ENCODE measurements at regions not wholly inside any gene's neighbourhood (a gene's known extent, or its start where the extent isn't known, plus 50 kb on each side); places are given as distances from the start of the nearest gene placed in this dataset.

GRCh38 chr3:182349951-182350517 is 443.3 kb upstream of the ATP11B start:
- BruUV-seq (replicated peaks) = no TSS peak
- CTCF ChIA-PET = no interaction called here
- TF ChIP-seq, protein P1, sequence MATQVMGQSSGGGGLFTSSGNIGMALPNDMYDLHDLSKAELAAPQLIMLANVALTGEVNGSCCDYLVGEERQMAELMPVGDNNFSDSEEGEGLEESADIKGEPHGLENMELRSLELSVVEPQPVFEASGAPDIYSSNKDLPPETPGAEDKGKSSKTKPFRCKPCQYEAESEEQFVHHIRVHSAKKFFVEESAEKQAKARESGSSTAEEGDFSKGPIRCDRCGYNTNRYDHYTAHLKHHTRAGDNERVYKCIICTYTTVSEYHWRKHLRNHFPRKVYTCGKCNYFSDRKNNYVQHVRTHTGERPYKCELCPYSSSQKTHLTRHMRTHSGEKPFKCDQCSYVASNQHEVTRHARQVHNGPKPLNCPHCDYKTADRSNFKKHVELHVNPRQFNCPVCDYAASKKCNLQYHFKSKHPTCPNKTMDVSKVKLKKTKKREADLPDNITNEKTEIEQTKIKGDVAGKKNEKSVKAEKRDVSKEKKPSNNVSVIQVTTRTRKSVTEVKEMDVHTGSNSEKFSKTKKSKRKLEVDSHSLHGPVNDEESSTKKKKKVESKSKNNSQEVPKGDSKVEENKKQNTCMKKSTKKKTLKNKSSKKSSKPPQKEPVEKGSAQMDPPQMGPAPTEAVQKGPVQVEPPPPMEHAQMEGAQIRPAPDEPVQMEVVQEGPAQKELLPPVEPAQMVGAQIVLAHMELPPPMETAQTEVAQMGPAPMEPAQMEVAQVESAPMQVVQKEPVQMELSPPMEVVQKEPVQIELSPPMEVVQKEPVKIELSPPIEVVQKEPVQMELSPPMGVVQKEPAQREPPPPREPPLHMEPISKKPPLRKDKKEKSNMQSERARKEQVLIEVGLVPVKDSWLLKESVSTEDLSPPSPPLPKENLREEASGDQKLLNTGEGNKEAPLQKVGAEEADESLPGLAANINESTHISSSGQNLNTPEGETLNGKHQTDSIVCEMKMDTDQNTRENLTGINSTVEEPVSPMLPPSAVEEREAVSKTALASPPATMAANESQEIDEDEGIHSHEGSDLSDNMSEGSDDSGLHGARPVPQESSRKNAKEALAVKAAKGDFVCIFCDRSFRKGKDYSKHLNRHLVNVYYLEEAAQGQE (IDR thresholded peaks at IDR 0.05; ENCODE audit: insufficient read depth in 1 of 2, low read depth in 2 of 2, low read length in 1 of 2) = no peak
- TF ChIP-seq POLR2AphosphoS5 (IDR thresholded peaks at IDR 0.05; ENCODE audit: low read depth, low read length) (no peak), TCF7L2 (IDR thresholded peaks at IDR 0.05; ENCODE audit: low read depth, low read length) (no peak), SIN3A (IDR thresholded peaks at IDR 0.05; ENCODE audit: borderline replicate concordance, insufficient read depth, low read depth, low read length) (no peak)
- TF ChIP-seq, protein P2, sequence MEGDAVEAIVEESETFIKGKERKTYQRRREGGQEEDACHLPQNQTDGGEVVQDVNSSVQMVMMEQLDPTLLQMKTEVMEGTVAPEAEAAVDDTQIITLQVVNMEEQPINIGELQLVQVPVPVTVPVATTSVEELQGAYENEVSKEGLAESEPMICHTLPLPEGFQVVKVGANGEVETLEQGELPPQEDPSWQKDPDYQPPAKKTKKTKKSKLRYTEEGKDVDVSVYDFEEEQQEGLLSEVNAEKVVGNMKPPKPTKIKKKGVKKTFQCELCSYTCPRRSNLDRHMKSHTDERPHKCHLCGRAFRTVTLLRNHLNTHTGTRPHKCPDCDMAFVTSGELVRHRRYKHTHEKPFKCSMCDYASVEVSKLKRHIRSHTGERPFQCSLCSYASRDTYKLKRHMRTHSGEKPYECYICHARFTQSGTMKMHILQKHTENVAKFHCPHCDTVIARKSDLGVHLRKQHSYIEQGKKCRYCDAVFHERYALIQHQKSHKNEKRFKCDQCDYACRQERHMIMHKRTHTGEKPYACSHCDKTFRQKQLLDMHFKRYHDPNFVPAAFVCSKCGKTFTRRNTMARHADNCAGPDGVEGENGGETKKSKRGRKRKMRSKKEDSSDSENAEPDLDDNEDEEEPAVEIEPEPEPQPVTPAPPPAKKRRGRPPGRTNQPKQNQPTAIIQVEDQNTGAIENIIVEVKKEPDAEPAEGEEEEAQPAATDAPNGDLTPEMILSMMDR (IDR thresholded peaks at IDR 0.05) = no peak
- ATAC-seq (no peak), DNase-seq (ENCODE audit: low read depth, low spot score) (no peak)
- no peaks in the 10 kb centered on the region for H3K36me3 ChIP-seq (ENCODE audit: control insufficient read depth, insufficient read depth, low read length)
- in situ Hi-C loops (cut with HindIII; ENCODE audit: low pct_unique_long_range_greater_than_20kb, low sequenced_read_pairs) = no loop called here
- H3K27ac ChIP-seq (ENCODE audit: low read length) = no peak overlapping the region
- no peaks in the 10 kb centered on the region for H3K27me3 ChIP-seq (ENCODE audit: control insufficient read depth, insufficient read depth, low read length)
- intact Hi-C loops (cut with micrococcal nuclease; ENCODE audit: unreplicated experiment) = no loop called here
- no peaks in the 10 kb centered on the region for H3K4me1 ChIP-seq (ENCODE audit: control insufficient read depth, insufficient read depth, low read length)
- POLR2A ChIA-PET = no interaction called here
- no peak overlapping the region for H3K4me3 ChIP-seq (ENCODE audit: low read depth in 2 of 2, low read length in 2 of 2)
- H3K9me3 ChIP-seq (ENCODE audit: control insufficient read depth, insufficient read depth, low read depth, low read length) = no peaks in the 10 kb centered on the region

DNA sequence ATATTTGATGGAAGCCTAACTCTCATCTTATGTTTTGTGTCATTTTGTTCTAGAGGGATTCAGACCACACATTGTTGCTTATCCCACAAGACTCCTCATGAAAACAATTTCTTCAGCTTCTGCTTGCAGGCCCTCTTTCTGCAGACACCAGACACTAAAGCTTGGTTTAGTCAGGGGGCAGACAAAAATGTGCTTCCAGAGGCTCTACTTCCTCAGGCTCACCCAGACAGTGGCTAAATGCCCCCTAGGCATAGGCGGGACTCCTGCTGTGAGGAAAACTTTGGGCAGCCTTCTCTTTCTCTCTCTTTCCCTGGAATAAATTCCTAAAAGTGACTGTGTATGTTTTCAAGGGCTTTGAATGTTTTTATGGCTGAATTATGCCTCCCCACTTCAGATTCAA is 435.4 kb upstream of the ATP11B start:
- Histone ChIP-seq H3K27me3 (ENCODE audit: control insufficient read depth, insufficient read depth, low read length) (0 out of 2 replicates have a peak, but pooled peaks cover 2% of the 10 kb centered on the region), H3K4me3 (ENCODE audit: low read depth in 2 of 2, low read length in 2 of 2) (no peak overlapping the region), H3K36me3 (ENCODE audit: control insufficient read depth, insufficient read depth, low read length) (no peaks in the 10 kb centered on the region), H3K27ac (ENCODE audit: low read length) (no peak overlapping the region), H3K4me1 (ENCODE audit: control insufficient read depth, insufficient read depth, low read length) (no peaks in the 10 kb centered on the region), H3K9me3 (ENCODE audit: control insufficient read depth, insufficient read depth, low read depth, low read length) (no peaks in the 10 kb centered on the region)
- ATAC-seq (no peak), DNase-seq (ENCODE audit: low read depth, low spot score) (no peak)
- POLR2A ChIA-PET = no interaction called here
- CTCF ChIA-PET = no interaction called here
- TF ChIP-seq, protein P1 (IDR thresholded peaks at IDR 0.05; ENCODE audit: insufficient read depth in 1 of 2, low read depth in 2 of 2, low read length in 1 of 2) = no peak
- TF ChIP-seq POLR2AphosphoS5 (IDR thresholded peaks at IDR 0.05; ENCODE audit: low read depth, low read length) (no peak), SIN3A (IDR thresholded peaks at IDR 0.05; ENCODE audit: borderline replicate concordance, insufficient read depth, low read depth, low read length) (no peak), TCF7L2 (IDR thresholded peaks at IDR 0.05; ENCODE audit: low read depth, low read length) (no peak)
- TF ChIP-seq, protein P2 (IDR thresholded peaks at IDR 0.05) = no peak
- intact Hi-C loops (cut with micrococcal nuclease; ENCODE audit: unreplicated experiment) (no loop called here), in situ Hi-C loops (cut with HindIII; ENCODE audit: low pct_unique_long_range_greater_than_20kb, low sequenced_read_pairs) (no loop called here)
- BruUV-seq (replicated peaks) = no TSS peak

Measured in Panc1 (cell line).